Spleen (tissue), 3 donors: ENCODE measurements at regions not wholly inside any gene's neighbourhood (a gene's known extent, or its start where the extent isn't known, plus 50 kb on each side); places are given as distances from the start of the nearest gene placed in this dataset.

Source experiments
- POLR2A ChIP-seq, 3 donors: fragments of 450-650 bp; IDR thresholded peaks; one replicate each; pipeline ENCODE4 v1.5.1; 2017; ENCODE audit warnings: antibody characterized with exemption in 3 of 3, mild to moderate bottlenecking in 1 of 3
- POLR2AphosphoS5 ChIP-seq, 3 donors: sonication (generic); formaldehyde crosslinking; IDR thresholded peaks; one replicate each; pipeline ENCODE4 v1.5.1; 2017; ENCODE audit warnings: antibody characterized with exemption in 3 of 3

DNA sequence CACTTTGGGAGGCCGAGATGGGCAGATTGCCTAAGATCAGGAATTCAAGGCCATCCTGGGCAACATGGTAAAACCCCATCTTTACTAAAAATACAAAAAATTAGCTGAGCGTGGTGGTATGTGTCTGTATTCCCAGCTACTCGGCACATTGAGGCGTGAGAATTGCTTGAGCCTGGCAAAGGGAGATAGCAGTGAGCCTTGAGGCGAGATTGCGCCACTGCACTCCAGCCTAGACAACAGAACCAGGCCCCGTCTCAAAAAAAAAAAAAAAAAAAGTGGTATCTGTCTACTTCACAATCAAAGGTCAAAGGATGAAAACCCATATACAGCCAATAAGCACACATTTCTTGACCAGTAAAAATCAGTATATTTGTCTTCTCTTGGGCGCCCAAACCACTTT, 728.5 kb upstream of the ADAMTS16 start:
- TF ChIP-seq POLR2A (IDR thresholded peaks at IDR 0.05) (no peak), POLR2AphosphoS5 (IDR thresholded peaks at IDR 0.05) (no peak)
